Colon (tissue), 2 donors: ENCODE measurements at regions not wholly inside any gene's neighbourhood (a gene's known extent, or its start where the extent isn't known, plus 50 kb on each side); places are given as distances from the start of the nearest gene placed in this dataset.

Experiments
- FAIRE-seq: peaks from 2 replicates; lab custom pipeline; 2012; peaks lifted over from hg19 to GRCh38; lab: Jason Lieb, UNC
- donor health status: control.
- donor health status: control.

DNA sequence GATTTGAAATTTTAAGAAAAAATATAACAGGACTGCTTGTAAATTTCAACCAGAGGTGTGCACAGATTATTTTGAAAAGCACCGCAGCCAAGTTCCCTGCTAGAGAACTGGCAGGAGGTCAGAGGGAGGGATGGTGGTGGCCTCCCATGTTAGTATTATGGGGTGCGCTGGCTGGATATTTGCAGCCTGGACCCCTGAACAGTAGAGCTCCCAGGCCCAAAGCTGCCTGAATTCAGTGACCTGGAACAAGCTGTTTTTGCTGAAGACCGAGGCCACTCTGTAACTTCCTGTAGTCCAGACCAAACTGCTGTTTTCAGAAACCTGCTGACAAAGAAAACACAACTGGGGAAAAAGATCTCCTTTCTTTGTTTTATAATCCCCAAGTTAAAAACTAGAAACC, 314.3 kb downstream of the TNS1 start:
- FAIRE-seq: no peak

DNA sequence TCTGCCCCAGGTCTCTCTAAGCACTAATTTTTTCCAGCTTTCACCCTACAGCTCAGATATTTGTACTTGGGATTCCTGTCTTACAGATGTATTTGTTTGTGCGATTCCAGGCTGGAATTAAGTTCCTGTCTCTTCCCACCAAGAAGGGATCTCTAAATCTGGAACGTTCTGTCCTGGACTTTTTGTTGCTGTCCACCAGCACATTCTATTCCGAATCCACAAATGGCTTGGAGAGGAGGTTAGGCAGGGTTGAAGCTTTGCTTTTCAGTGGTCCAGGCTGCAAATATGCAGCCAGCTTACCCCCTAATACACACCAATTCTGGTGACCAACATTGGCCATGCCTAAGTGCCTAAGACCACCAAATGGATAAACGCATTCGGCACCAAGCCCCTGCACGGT, 315.0 kb downstream of the TNS1 start:
- FAIRE-seq: no peak

DNA sequence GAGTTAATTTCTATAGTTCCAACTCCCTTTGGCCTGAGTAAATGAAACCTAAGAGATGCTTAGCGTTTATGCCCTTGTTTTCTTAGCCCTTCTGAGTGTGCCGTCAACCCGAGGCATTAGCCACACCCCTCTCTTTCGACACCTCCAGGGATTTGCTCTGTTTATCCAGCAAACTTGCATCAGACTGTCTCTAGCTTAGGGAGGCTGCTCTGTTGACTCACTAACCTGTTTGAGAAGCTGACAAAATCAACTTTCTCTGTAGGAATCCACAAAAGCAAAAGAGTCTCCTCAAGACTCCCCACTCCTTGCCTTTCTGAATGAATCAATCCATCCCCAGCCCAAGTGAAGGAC, 317.6 kb downstream of the TNS1 start:
- FAIRE-seq: no peak

DNA sequence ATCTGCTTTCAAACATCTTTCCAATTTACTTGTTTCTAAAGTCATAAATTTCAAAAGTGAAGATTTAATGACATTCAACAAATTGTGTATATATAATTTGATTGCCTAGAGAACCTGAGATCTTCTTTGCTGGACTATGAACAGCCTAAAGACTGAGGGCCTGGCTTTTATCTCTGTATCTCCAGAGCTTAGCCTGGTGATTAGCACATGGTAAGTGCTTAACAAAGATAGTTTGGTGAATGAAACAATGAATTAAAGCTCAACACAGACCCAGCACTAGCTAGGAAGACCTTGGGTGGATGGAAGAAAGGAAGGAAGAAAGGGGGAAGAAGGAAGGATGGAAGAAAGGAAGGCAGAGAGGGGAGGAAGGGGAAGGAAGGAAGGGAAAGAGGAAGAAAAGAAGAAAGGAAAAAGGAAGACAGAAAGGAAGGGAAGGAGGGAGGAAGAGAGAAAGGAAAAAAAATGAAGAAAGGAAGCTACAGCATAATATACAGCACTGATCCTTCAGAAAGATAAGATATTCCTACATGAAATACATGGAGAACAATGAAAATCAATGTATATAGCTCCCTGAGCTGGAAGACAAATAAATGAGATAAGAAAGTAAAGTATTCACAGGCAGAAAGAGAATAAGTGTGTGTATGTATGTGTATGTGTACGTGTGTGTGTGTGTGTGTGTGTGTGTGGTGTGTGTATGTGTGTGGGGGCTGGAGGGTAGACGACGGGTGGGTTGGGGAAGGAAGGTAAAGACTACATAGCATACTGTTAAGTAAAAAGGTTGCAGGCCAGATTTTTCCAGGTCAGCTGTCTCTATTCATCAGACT, 318.2 kb downstream of the TNS1 start:
- FAIRE-seq: no peak

DNA sequence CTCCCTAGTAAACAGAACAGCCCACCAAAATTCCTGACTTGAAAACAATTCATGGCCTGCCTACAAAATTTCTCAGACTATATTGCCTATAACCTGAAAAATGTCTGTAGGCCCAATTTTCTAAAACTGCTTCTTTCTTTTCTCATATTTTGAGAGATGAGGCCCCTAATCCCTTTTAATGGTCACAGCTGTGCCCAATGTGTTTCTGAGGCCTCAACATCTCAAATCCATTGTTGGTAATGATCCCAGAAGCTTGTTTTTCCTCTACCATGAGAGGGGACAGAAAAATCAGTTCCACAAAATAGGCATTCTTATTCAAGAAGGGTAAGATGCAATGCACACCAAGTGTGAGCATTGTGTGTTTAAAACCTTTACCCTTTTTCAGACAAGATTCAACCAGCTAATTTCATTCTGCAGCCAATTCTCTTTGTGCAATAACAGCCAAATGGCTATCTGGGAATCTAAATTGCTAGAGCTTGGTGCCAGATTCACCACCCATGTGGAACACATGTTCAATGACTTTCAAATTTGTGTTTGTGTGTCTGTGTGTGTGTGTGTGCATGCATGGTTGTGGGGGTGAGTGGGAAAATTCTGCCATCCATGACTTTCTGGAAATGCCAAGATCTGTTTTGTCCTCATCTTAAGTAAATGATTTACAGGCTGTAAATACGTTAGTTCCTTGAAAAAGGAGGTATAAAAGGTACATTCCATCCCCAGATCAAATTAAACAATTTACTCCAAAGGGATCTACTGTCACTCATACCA, 319.5 kb downstream of the TNS1 start:
- no peak for FAIRE-seq

DNA sequence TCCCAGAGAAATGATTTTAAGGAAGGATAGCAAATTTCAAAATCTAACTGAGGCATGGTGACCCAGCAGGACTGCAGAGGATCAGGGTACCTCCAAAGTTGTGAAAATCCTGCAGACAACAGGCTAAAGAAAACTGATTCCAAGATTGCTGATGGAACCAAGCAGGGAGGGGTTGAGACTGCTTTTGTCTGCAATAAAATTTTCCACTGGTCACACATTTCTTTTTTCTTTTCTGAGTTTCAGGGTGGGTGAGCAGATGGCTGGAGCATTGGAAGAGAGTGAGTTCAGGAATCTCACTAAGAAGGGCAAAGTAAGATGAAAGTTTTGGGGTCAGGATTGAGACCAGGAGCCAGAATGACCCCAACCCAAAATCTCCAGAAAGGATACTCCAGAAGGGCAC, 321.0 kb downstream of the TNS1 start:
- FAIRE-seq: no peak

DNA sequence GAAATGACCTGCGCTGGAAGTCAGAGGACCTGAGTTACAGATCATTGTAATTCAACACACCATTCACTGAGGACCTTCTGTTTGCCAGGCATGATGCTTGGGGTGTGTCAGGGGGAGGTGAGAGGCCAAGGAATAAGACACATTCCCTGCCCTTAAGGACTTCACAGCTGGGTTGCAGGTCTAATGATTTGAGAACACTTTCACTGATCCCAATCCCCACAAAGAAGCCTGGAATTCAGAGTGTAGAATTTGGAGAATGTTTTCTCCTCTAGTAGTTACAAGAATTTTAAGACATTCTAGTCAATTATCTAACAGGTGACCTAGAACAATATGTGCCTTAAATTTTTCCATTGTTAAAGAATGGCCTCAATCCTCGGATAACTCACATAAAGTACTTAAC, 322.4 kb downstream of the TNS1 start:
- FAIRE-seq: no peak

DNA sequence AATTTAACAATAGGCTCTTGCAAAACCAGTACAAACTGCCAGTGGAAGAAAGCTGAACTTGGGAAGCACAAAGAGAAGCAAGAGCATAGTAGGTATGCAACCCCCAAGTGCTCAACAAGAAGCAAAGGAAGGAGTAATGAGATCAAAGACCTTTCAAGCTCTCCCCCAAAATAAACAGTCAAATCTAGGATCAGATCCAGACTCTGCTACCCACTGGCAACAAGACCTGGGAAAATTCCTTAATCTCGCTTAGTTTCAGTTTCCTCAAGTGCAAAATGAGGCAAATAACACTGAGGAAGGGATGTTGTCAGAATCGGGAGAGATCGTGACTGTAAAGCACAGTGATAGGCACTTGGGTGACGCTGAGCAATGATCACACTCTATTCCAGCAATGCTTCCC, 329.2 kb downstream of the TNS1 start:
- FAIRE-seq: no peak

DNA sequence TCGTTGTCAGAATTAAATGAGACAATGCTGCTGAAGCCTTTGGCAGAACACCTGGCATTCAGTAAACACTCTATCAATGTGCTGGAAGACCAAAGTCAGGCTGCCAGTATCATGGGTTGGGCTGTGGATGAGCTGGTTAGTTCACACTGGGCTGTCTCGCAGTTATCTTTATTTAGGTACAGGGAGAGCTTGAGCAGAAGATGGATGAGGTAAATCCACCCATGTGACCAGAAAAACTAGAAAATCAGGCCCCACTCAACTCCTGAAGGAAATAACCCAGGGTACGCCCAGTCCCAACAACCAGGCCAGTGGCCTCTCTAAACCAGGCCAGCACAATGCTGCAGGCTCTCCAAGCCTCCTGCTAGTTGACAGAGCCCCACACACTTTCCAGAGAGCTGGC, 330.3 kb downstream of the TNS1 start:
- FAIRE-seq: no peak

DNA sequence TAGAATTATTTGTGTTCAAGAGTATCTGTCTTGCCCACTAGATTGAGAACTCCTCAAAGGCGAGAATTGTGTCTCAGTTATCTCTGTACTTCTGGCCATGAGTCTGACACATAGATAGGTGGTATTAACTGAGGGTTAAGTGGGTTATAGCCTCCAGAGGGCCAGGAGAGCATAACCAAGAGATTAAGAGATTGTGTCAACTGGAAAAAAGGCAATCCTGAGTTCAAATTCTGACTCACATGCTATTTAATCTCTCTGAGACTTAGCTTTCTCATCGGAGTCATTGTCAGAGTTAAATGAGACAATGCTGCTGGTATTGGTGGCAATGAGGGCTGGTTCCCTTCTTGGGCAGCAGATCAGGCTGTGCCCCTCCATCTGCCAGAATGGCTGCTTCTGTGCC, 330.9 kb downstream of the TNS1 start:
- no peak for FAIRE-seq

DNA sequence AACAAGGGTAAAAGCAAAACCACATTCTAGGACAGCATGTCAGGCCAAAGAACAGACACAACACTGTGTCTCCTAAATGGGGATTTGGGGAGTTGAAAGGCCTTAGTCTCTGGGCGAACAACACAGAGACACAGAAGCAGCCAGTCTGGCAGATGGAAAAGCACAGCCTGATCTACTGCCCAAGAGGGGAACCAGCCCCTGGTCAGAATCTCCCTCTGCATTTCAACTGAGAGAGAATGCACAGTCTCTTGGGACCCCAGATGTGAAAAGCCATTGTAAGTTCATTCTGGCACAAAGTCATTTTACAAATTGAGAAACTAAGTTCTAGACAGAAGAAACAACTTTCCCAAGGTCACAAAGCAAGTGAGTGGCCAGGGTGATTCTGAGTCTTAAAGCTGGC, 331.7 kb downstream of the TNS1 start:
- FAIRE-seq: no peak

DNA sequence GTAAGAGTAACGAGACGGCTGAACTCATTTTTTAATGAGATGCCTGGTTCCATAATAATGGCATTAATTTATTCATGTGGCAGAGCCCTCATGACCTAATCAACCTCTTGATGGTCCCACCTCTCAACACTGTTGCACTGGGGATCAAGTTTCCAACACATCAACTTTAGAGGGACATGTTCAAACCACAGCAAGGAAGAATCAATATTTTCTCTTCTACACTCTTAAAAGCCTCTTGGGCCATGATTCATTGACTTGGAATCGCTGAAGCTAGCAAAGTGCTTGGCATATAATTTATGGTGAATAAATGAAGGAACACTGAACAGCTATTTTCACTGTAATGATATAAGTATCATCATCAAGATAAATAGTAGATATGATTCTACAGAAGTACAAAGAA, 333.0 kb downstream of the TNS1 start:
- FAIRE-seq: no peak

DNA sequence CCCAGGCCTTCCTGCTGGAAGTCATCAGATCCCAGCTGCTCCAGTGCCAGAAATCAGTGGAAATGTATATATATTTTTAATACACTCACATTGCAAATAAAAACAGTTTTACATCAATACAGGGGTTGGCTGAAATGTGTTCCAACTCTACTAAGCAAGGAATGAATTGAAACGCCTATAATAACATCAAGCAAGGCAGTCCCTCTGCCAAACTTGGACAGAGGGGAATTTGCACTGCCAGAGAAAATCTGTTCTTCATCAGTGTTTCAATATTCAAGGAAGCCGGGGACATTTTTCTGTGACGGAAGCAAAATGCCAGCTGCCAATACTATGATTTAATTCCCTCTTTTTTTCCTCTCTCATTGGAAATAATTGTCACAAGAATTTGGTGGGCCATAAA, 335.3 kb downstream of the TNS1 start:
- FAIRE-seq: no peak

DNA sequence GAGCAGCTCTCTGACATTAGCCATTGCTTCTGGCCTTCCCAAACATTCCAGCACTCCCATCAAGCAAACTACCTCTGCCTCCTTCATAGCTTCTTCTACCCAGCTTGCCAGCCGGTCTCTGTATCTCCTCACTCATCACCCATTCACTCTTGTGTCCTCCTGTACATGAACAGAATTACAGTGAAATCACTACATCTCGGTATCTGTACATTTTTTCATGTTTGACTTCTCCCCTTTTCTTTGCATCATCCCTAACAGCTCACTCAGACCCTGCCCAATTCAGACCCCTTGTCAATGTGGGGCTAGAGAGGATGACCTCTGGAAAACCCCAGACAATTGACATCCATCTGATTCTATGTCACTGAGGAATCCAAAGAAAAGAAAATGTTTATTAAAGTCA, 335.8 kb downstream of the TNS1 start:
- FAIRE-seq: no peak

DNA sequence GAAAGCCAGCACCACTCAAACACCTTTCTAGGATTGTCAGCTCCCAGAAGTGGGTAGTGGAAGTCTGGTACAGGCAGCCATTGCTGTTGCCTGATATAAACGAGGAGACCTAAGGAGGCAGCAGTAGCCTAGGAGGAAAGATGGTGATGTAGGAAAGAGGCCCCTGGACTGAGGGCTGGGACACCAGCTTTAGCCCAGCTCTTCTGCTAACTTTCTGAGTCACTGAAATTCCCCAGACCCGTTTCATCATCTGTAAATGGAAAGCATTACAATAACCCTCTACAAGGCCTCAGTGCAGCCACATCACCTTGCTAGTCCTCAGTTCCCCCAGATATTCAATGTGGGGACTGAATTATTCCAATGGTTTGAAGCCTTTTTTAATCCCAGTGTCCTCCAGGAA, 336.5 kb downstream of the TNS1 start:
- no peak for FAIRE-seq

DNA sequence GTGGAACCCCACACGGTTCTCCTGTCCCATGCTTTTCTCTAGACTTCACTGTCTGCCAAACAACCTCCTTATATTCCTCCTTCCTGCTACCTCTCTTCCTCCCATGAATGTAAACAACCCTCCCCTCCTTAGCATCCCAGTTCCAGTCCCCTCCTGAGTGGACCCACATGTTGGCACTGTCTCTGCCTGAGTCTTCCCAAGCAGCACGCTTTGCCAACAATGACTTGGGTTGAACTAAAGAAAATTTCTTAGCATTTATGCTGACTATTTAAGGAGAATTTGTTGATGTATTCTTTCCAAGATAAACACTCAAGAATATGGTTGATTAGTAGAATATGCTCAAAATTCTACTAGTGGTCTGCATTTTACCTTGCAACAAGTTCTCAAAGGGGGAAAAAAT, 338.0 kb downstream of the TNS1 start:
- FAIRE-seq: no peak

DNA sequence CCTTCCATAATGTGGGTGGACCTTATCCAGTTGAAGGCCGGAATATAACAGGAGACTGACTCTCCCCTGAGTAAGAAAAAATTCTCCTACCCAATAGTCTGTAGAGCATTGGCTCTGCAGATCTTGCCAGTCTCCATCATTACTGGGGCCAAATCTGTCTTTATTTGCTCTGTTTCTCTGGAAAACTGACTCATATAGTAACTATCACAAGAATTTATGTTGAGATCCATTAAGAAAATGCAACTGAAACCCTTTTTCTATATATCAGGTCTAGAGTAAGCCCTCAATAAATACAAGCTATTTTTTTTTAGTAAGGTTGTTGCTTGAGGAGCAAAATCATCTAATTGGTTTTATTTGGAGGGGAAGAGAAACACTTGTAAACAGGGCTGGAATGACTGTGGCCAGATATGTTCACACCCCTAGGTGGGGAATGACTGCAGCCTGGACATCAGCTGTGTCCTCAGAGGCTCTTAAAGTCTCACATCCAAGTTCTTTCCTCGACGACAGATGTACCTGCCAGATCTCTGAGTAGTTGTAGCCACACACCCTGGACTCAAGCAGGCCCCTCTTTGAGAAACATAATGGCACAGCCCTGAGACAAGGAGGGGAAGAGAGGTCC, 339.7 kb downstream of the TNS1 start:
- no peak for FAIRE-seq

DNA sequence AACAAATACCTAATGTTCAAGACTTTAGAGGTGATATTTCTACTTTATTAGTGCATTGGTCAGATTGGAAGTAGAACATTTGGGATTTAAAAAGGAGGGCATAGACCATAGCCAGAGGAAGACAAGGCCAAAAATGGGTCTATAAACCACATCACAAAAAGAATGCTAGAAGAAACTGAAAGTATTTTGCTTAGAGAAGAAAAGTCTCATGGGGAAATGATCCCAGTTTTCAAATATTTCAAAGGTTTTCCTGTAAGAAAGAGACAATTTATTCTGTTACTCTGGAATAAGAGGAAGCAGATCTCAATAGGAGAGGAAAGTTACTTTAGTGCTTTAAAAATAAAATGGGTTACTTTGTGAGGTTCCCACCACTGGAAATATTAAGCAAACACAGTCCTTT, 341.4 kb downstream of the TNS1 start:
- no peak for FAIRE-seq

DNA sequence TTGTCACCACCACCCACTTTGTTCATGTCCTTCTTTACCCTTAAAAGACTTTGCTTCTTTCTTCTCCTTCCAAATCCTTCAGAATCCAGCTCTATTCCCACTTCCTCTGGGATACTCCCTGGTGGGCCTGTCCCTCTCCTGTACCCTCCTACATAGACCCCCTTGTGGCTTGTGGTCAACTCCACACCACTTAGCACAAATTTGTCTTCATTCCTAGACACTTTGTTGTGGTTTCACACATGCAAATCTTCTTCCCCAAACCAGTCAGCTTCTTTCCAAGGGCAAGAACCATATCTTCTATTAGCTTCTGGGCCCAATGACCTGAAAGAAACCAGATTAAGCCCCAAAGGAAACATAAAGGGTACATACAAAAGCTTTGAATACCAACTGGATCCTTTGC, 342.4 kb downstream of the TNS1 start:
- no peak for FAIRE-seq

DNA sequence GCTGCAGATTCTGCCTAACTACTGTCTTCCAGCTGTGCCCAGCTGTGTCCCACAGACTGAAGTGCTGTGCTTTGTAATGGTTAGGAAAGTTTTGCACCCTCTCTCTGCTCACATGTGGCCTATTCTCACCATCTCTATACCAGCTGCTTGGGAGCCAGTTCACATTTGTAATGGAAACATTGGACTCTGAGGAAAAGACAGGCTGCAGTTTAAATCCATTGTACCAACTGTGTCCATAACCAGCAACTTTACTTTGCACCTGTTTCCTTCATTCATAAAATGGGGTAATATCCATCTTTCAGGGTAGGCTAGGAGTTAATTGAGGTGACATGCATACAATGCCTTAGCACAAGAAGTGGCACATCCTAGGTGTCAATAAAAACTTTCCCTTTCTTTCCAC, 344.0 kb downstream of the TNS1 start:
- no peak for FAIRE-seq

DNA sequence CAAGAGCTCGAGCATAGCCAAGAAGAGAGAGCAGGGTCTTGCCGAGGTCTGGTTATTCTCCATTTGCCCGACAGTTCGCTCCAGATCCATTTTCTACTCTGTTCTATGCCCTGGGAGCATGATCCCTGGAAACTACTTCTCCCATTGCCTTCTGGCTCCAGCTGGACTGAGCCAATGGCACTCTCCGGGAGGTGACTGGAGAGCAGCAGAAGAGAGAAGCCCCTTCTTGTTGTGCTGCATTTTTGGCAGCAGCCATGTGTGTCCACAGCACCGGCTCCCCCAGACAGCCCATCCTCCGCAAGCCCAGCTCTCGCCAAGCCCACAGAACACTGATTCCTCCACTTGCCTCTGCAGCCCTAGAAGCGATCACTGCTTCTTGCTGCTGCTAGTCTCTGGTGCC, 345.5 kb downstream of the TNS1 start:
- FAIRE-seq: no peak

DNA sequence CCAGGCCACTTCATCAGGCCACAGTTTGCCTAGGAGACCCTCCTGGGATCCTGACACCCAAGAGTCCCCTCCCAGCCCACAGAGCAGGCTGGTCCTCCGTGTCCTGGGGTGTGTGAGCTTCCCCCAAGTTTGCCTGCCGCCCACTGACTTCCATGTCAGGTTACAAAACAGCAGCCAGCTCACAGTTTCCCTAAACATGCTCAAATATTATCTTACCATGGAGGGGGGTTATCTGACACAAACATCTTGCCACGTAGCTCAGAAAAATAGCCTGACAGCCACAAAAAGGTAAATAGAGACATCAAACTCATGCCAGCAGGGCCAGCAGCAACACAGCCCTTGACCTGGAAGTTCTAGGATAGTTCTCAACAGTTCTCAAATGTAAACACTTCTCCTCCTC, 346.5 kb downstream of the TNS1 start:
- no peak for FAIRE-seq

DNA sequence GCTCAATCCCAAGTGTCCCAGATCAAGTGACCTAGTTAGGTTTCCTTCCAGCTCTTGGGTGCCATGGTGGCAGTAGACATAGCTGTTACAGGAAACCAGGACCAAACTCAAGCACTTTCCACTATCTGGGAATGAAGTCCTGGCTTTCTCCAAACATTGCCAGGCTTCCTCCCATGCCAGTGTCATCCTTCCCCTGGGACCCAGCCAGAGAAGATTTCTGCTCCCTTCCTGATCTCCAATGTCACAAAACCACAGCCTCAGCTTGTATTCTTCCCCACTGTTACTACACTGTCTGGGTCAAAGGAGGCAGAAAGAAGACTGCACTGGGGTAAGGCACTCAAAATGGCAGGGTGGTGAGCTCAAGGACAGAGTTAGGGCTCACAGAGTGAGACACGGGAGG, 347.1 kb downstream of the TNS1 start:
- no peak for FAIRE-seq

DNA sequence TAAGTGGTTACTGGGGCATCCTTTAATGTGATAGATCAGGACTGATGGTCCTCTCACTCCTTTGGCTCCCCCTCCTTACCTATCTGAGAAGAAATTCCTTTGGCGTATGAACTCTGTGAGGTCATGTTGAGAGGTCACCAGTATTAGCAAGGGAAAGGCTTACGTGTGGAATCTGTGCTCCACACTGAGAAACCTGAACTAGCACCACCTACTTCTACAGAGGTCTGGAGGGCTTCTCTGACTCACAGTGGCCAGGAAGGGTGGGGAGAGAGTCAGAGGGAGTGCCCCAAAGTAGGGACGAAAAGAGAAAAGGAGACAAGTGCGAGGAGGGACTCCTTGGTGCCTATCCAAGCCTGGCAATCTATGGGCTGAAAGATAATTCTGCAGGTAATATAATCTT, 348.6 kb downstream of the TNS1 start:
- FAIRE-seq: no peak
